Pons (tissue), 1 donor: ENCODE measurements at regions not wholly inside any gene's neighbourhood (a gene's known extent, or its start where the extent isn't known, plus 50 kb on each side); places are given as distances from the start of the nearest gene placed in this dataset.

Source experiments
- DNase-seq: peaks from one replicate; pipeline ENCODE4 v3.0.0-alpha.2; 2016; ENCODE audit warnings: low spot score

DNA sequence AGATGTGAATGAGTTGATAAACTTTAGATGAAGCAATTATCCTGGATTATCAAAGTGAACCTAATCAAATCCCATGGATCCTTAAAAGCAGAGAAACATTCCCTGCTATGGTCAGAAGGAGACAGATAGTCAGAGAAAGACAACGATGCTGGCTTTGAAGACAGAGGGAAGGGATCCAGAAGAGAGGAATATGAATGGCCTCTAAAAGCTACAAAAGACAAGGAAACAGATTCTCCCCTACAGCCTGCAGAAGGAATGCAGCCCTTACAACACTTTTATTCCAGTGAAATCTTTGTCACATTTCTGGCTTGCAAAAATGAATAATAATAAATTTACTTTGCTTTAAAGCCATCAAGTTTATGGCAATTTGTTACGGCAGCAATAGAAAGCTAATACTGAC lies 1164.2 kb downstream of the PCDH17 start:
- no peak for DNase-seq

DNA sequence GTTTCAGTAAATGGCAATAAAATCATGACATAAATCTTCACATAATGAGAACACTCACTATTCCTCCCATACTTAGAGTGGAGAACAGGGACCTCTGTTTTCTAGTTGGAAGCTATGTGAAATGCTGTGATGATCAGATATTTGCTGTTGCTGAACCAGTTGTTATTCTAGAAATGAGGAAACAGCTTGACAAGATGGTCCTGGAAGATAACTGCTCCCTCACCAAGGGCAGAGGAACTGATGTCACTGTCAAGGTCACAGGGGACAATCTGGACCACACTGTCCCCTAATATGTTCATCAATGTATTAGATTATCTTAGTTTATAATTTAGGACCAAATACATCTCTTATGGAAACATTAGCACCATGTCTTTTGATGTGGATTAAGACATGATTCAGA lies 1173.3 kb downstream of the PCDH17 start:
- no peak for DNase-seq

DNA sequence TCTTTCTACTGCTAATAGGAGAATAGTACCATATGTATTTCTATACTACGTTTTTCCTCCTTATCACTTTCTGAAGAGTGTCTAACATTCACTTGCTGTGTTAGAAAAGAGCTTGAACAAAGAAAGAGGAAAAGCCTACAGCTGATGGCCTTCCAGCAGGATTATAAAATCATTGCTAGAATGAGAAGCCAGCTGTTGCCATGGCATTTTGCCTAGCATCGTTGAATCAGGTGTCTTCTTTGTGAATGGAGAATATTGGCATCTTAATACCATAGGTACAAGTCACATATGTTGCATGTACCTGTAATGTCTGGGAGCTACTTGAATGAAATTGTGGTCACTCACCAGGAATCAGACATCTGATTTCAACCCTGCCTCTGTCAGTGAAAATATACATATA lies 1174.9 kb downstream of the PCDH17 start:
- no peak for DNase-seq

DNA sequence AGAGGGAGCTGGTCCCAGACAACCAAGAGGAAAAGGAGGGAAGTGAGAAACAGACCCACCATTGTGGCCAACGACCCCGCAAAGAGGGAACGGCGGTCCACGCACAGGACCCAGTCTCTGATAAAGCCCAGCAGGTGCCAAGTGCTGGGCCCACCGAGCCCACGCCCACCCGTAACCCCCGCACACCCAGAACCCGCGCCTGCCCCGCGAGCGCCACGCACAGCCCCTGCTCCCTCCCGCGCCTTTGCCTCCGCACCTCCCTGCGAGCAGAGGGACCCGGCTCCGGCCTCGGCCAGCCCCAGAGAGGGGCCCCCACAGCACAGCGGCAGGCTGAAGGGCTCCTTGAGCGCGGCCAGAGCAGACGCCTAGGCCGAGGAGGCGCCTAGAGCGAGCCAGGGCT lies 1192.2 kb downstream of the PCDH17 start:
- no peak for DNase-seq

DNA sequence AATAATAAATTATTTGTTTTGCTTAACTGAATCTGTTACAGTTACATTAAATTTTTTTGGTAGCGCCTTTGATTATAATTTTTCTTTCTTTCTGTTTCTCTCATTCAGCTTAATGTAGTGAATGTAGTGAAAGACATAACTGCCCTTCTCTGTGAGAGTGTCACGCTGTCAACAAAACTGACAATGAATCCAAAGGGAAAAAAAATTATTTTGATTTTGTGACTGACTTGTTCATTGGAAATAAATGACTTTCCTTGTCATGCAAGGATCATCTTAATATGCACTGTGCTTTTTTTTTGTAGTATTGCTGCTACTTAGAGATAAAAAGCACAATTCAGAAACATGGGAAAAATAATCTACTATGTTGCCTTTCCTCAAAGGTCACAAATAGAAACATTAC lies 1196.4 kb downstream of the PCDH17 start:
- DNase-seq: no peak

DNA sequence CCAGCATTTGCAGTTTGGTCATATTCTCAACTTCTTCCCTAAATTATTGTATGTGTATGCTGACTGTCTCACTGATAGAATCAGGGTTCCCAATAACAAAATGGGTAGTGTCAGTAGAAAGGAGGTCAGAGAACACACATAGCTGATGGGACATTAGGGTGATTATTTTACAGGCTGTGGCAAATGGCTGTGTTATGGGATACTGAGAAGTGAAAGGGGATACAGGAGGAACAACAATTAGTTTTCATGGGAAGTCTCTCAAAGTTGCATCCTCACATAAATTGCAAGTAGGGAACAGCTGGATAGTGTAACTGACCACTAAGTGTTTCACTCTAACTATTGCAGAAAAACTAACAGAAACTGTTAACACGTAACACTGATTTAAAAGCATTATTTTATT lies 1199.3 kb downstream of the PCDH17 start:
- no peak for DNase-seq

DNA sequence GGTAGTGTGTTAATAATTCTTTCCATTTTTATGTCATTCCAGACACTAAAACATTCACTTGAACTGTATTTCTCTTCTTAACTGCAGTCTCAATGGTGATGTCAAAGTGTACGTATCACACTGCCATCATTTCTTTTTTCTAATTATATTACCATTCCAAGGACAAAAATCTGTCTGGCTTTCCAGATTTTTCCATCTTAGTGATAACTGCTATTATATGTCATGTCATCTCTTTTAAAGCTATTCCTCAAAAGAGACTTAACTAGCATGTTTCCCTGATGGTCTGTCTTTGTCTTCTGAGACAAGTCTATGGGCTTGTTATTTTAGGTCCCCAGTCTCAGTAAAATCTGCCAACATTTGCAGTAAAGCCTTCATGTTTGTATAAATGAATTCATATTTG lies 1207.1 kb downstream of the PCDH17 start:
- DNase-seq: no peak

DNA sequence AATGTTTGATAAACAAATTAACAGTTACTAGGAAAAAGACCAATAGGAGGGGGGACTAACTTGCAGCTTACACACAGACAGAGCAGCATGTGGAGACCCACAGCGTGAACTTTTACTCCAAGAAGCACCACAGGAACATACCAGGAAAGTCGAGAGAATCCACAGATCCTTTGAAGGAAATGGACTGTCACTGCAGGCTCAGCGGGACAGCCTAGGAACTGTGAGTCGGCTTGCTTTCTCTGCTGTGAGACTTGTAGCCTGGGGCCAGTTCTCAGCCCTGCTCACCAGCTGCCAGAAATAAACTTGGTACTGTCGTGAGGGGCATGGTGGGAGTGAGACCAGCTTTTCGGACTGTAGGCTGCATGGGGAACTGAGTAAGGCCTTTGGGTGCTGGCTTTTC lies 1211.5 kb downstream of the PCDH17 start:
- no peak for DNase-seq

DNA sequence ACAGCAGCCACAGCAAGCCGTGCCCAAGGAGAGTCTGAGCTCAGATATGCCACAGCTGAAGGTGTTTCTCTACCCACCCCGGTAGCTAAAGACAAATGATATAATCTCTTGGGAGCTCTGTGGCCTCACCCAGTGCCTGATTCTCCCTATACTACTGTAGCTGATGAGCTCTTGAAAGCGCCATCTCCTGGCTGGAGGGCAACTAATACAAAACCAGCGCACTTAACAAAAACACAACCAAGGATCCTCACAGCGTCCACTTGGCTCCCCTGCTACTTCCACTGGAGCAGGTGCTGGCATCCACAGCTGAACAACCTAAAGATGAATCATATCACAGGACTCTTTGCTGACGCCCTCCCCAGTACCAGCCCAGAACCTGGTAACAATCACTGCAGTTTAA lies 1212.0 kb downstream of the PCDH17 start:
- no peak for DNase-seq

DNA sequence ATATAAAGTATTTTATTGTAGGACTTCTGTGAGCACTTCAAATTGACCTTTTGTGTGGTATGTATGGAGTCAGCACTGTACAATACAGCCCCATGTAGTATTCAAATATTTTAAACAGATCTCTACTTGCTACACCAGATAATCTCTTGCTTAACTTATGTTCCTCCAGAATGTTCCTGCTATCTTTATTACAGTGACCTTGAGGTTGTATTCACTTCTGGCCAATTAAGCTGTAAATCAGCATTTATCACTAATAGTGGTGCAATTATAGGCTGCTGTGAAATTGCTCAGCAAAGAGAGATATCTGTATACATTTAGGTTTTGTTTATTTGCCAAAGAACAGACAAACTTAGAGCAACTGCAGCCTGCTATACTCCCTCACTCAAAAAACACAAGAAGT lies 1218.6 kb downstream of the PCDH17 start:
- no peak for DNase-seq

DNA sequence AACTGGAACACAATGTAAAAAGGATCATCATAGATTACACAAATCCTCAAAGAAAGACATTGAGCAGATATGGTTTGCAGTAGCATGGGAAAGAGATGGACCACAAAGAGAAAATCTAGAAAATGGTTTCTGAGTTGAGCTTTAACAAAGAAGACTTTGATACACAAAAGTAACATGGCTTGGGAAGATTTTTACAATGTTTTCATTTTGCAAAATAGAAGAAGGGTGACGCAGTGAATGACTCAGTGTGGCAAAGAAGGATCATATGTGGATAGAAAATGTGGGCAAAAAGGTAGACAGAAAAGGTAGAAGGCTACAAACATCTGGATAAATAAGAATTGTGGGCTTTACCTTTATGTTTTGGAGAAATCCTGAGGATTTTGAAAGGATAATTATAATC lies 1220.5 kb downstream of the PCDH17 start:
- DNase-seq: no peak

DNA sequence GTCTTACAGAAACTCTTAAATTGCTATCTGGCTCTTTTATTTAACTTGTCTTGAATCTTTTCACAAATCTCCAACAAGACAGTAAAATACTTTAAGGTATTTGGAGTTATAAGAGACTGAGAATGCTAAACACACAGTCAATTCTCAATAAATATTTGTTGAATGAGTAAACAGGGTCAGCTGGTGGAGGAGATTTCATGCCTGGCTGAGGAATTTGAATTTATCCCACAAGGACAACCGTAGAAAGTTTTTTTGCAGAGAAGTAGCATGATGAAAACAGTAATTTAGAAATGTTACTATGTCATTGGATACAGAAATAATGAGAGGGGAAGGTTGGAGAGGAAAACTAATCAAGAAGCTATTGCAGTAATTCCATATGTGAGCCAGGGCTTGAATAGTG lies 1223.7 kb downstream of the PCDH17 start:
- DNase-seq: no peak

DNA sequence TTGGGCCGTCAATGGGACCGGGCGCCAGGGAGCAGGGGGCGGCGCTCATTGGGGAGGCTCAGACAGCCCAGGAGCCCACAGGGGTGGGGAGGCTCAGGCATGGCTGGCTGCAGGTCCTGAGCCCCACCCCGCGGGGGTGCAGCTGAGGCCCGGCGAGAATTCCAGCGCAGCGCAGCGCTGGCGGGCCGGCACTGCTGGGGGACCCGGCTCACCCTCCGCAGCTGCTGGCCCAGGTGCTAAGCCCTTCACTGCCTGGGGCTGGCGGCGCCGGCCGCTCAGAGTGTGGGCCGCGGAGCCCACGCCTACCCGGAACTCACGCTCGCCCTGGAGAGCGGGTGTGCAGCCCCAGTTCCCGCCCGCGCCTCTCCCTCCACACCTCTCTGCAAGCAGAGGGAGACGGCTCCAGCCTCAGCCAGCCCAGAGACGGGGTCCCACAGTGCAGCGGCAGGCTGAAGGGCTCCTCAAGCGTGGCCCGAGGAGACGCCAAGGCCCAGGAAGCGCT lies 1227.4 kb downstream of the PCDH17 start:
- no peak for DNase-seq

DNA sequence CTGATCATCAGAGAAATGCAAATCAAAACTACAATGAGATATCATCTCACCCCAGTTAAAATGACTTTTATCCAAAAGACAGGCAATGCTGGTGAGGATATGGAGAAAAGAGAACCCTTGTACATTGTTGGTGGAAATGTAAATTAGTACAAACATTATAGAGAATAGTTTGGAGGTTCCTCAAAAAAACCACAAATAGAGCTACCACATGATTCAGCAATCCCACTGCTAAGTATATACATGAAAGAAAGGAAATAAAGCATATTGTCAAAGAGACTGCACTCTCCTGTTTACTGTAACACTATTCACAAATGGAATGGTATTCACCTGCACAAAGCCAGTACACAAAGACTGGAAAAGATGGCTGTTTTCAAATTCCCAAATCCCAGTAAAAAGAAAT lies 1233.7 kb downstream of the PCDH17 start:
- no peak for DNase-seq

DNA sequence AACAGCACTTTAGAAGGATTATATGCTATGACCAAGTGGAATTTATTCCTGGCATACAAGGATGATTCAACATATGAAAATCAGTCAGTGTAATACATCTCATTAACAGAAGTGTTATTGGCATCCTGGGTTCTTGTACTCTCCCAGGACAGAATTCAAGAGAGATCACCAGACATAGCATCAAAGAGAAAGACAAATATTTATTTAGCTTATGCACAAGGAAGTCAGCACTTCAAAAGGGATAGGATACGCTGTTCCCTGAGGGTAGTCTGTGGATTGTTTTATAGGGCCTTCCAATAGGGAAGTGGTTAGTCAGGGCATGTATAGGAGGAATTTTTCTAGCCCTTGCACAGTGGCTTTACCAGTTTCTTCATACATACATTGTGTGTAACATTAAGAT lies 1238.0 kb downstream of the PCDH17 start:
- no peak for DNase-seq

DNA sequence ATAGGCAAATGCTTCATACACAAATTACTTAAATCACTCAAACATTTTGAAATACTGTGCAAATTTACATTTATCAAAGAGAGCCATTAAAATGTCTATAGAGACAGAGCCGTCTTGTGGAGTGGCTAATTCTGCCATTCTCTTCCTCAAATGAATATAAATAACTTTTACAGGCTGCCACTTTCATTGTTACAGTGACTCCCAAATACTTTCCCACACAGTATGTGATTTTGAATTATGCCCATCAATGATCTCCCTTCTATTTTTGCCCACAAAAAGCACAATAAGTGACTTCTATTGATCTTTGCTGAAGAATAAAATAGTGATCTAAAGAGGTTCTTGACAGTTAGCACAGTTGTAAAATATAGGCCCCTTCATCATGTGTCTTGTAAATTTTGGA lies 1244.9 kb downstream of the PCDH17 start:
- no peak for DNase-seq

DNA sequence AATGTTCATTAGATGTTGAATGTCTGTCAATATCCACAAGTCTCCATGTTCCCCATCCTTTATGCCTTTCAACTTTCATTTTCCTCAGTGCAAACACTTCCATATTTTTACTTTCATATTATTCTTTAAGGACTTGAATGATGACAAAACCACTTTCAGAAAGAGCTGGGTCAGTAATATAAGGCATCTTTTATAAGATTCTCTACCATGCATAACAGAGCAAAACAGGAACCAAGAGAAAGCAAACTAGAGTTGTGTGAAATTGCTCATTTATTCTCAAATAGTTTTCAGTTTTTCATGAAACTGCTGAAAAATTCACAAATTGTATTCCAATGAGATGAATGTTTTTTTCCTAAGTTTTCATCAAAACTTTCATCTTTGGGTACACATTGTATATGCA lies 1247.6 kb downstream of the PCDH17 start:
- DNase-seq: no peak

DNA sequence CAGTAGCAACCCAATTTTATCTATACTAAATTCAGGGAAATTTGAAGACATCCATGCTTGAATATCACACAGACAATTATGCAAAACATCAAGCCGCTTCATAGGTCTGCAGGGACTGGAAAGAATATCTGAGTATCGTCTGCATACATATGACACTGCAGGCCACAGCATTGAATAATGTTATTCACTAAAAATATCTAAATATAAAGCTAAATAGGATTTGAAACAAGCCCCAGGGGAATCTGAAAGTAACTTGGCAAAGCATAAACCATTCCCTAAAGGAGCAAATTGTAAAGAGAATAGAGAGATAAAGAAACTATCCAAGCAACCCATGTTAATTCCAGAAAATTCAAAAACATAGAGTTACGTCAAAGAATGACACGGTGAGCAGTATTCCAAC lies 1251.0 kb downstream of the PCDH17 start:
- DNase-seq: no peak

DNA sequence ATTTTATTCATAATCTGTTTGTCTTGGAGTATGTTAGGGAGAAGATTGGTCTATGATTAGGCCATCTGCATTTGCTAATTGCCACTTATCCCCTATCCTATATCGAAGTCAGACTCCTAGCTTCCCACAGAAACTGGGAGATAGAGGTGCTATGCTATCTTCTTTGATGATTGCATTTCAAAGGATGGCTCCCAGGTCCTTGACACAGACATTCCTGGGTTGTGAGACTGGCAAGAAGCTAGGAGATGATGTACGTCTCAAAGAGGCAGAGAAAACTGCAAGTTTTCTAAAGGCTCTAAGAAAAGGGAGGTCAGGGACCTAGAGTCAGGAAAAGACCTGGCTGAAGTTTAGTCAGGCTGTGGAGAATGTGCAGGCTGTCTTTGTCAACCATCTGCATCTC lies 1251.9 kb downstream of the PCDH17 start:
- DNase-seq: no peak

DNA sequence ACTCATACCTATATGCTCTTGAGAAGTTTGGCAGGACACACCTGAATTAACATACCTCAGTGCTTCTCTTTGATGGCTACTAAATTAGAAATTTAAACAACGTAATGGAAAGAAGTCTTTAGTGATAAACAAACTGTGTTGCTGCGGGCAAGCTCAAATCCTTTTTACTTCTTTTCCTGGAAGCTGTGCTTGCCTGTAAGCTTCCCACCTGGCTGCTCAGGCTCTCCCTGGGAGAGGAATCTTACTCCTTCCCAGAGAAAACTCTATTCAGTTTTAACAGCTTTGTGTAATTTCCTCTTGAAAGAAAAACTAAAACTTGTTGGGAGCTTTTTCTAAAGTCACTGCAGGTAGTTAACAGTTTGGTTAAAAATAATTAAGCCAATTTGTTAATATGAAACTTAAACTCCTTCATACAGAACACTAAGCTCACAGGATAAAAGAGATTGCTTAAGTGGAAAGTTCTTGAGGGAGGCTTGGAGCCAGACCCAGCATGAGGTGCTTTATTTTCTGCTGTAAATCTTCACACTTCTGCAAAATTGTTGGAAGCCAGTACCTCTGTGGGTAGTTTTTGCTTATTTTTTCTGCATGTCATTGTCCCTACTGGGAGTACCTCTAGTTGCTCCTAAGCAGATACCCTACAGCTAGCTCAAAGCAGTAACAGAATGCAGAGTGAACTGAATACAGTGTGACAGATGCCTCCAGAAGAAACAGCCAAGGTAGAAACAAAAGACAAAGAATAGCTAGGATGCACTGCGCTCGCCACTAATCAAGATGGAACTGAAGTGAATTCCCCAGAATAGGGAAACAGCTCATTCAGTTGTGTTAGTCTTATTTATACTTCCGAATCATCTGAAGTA lies 1253.0 kb downstream of the PCDH17 start:
- no peak for DNase-seq

DNA sequence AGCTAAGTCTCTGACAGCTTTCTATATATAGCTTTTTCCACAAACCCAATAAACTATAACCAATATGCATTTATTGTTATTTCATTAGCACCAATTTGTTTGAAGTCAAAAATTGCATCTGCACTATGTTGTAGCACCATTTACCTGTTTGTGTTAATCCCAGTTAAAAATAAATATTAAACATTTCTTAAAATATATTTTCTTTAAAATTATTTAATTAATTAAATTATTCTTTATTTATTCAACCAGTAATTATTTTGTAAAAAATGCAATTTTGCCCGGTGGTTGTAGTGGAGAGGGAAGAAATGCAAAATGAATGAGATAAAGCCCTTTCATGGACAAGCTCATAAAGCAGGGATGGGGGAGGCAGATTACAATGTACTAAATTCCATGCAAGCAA lies 1257.9 kb downstream of the PCDH17 start:
- no peak for DNase-seq

DNA sequence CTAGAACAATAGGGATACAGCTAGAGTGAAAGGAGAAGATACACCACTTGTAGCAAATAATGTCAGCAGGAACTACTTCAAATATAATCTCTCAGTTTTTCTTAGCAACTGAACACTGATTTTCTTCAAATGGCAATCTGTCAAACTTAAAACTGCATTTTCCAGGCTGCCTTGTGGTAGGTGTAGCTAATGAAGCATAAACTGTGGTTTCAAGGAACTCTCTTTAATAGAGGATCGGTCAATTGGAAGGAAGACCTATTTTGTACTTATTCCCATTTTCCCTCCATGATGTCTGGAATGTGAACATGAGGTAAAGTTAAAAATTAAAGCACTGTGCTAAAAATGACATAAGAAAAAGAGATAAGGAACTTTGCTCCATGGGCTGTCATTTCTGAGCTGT lies 1261.9 kb downstream of the PCDH17 start:
- DNase-seq: no peak

DNA sequence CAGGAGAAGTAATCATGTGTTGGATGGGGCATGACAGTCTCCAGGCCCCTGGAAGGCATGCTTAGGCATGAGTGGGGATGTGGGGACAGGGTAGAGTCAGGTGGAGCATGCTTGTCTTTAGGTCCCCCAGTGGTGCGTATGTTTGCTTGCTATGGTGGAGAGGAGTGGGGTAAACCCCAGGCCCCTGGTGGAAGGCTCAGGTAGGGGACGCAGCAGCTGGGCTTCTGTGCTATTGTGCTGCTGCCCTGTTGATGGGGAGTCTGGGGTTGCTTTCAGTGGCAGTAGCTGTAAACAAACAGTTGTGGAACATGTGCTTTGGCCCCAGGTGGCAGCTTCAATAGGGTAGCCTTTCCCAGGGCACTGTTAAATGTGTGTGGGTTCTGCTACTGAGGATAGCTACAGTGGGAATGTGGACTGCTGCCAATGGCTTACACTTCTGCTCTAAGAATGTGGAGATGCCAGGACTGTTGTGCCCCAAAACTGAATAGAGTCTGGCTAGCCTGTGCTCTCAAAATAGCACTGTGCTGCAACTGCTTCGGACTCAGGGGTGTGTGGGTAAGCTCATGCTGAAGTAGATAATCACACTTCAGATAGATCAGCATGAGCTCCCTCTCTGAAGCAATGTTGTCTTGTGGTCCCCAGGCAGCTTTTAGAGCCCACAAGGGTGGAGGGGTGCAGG lies 1257.3 kb downstream of the DIAPH3 start:
- DNase-seq: no peak

DNA sequence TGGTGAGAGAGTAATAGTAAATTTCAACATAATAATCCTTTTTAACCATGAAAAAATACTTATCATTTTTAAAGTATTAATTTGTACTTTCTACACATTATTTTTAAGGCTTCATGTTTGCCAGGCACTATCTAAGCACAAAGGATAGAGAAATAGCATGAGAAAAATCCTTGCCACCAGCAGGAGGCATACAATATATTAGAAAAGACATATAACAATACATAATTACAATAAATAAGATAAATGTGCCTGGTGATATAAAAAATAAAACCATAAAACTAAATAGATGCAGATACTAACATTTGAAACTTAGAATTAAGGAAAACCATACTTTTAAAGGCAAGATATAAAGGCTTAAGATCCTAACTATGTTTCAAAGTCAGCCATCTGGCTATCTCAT lies 1256.4 kb downstream of the DIAPH3 start:
- no peak for DNase-seq
